HUES48 (cell line): ENCODE measurements at regions not wholly inside any gene's neighbourhood (a gene's known extent, or its start where the extent isn't known, plus 50 kb on each side); places are given as distances from the start of the nearest gene placed in this dataset.

Source experiments
- H3K27ac ChIP-seq: one replicate; pipeline ENCODE4 v1.7.0; 2013; ENCODE audit warnings: low read depth, low read length, inconsistent platforms
- H3K27me3 ChIP-seq: 2 replicates; pipeline ENCODE4 v1.6.1; 2013; ENCODE audit warnings: mild to moderate bottlenecking, low read length; ENCODE audit not compliant: control insufficient read depth, insufficient read depth
- H3K36me3 ChIP-seq: 2 replicates; pipeline ENCODE4 v1.6.1; 2013; ENCODE audit warnings: low read length; ENCODE audit not compliant: control insufficient read depth, insufficient read depth
- H3K4me1 ChIP-seq: 2 replicates; pipeline ENCODE4 v1.6.1; 2013; ENCODE audit warnings: mild to moderate bottlenecking, low read length; ENCODE audit not compliant: control insufficient read depth, insufficient read depth
- H3K4me3 ChIP-seq: 2 replicates; pipeline ENCODE4 v1.5.1; 2013; ENCODE audit warnings: mild to moderate bottlenecking, low read depth, low read length
- H3K9ac ChIP-seq: 2 replicates; pipeline ENCODE4 v1.6.1; 2013; ENCODE audit warnings: mild to moderate bottlenecking, low read depth, low read length, moderate library complexity
- H3K9me3 ChIP-seq: 2 replicates; pipeline ENCODE4 v1.6.1; 2013; ENCODE audit warnings: low read length; ENCODE audit not compliant: control insufficient read depth, insufficient read depth

- H3K9me3 ChIP-seq: no peaks in the 10 kb centered on the region
- H3K9ac ChIP-seq: no peak overlapping the region
- H3K4me1 ChIP-seq: no peaks in the 10 kb centered on the region
- no peak overlapping the region for H3K27ac ChIP-seq
- no peaks in the 10 kb centered on the region for H3K36me3 ChIP-seq
- no peak overlapping the region for H3K4me3 ChIP-seq
- H3K27me3 ChIP-seq: no peaks in the 10 kb centered on the region
These were observed 555.4 kb downstream of the SLITRK6 start for GRCh38 chr13:85243831-85244230.

DNA sequence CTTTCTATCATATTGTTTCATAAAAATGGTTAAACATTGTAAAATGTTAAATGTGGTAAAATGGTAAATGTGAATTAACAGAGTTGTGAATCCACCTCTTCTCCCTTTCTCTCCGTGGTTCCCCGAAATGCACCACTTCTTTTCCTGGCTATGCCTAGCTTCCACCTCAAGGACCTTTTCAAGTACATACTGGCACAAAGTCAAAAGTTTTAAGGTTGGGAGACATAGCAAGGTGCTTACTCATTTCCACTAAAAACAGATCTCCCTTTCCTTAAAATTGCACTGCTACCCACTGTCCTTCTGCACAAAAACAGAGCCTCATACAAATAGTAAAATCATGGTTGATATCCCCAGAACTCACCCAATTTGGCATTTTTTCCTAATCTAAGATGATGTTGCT lies 558.2 kb downstream of the SLITRK6 start:
- H3K36me3 ChIP-seq: no peaks in the 10 kb centered on the region

DNA sequence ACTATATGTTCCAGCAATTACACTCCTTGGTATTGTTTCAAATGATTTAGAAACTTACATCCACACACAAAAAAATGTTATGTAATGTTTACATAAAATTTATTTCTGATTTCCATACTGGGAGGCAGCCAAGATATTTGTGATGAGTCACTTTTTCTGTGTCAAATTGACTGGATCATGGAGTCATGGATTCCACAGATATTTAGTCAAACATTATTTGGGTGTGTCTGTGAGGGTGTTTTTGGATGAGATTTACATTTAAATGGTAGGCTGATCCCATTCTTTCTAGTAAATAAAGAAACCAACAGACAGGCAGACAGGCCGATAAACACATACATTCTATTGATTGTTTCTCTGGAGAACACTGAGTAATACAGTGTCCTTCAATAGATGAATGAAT lies 562.8 kb downstream of the SLITRK6 start:
- H3K9ac ChIP-seq: no peak overlapping the region
- peaks cover 3% of the 10 kb centered on the region; the same call in 1 of the 2 replicates for H3K4me1 ChIP-seq
- no peaks in the 10 kb centered on the region for H3K27me3 ChIP-seq
- H3K9me3 ChIP-seq: no peaks in the 10 kb centered on the region
- H3K4me3 ChIP-seq: no peak overlapping the region
- no peak overlapping the region for H3K27ac ChIP-seq
- H3K36me3 ChIP-seq: no peaks in the 10 kb centered on the region

More for the DNA sequence above, 558.2 kb downstream of the SLITRK6 start:
- no peak overlapping the region for H3K27ac ChIP-seq
- no peaks in the 10 kb centered on the region for H3K27me3 ChIP-seq
- H3K4me3 ChIP-seq: no peak overlapping the region
- H3K9me3 ChIP-seq: no peaks in the 10 kb centered on the region
- H3K4me1 ChIP-seq: peaks cover 3% of the 10 kb centered on the region; the same call in 1 of the 2 replicates
- no peak overlapping the region for H3K9ac ChIP-seq

DNA sequence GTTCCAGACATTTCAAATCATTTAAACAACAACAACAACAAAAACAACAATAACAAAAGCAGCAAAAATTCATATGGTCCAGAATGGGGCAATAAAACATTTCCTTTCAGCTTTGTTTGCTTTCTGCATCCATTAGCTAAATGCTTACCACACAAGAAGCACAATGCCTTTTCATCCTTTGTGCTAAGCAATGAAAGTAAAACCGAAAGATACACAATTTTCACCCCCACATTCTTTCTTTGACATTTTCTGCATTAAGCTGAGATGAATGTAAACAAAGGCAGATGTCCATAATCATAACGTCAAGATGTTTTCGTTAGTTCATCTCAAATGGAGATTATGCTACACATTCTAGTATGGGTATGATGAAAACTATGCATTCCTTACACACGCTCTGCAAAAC lies 568.5 kb downstream of the SLITRK6 start:
- no peak overlapping the region for H3K27ac ChIP-seq
- no peaks in the 10 kb centered on the region for H3K9me3 ChIP-seq
- H3K4me1 ChIP-seq: peaks cover 5% of the 10 kb centered on the region; the same call in 1 of the 2 replicates
- no peaks in the 10 kb centered on the region for H3K27me3 ChIP-seq
- no peak overlapping the region for H3K4me3 ChIP-seq
- H3K36me3 ChIP-seq: no peaks in the 10 kb centered on the region
- H3K9ac ChIP-seq: no peak overlapping the region

DNA sequence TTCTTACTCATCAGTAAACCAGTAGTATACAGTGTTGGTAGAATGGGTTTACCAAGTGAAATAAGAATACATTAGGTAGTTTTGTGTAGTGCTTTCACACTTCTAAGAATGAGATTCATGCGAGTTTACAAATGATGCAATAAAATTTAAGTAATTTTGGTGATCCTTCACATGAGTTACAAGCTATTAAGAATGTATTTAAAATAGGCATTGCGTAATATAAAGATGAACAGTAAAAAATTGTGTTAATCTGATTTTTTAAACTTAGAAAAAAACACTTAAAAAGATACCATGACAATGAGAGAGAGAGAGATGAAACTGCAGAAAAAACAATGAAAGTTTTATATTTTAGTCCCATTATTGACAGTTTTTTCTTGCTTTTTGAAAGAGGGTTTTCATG lies 570.5 kb downstream of the SLITRK6 start:
- Histone ChIP-seq H3K27ac (no peak overlapping the region), H3K4me1 (peaks cover 5% of the 10 kb centered on the region; the same call in 1 of the 2 replicates), H3K9ac (no peak overlapping the region), H3K27me3 (no peaks in the 10 kb centered on the region), H3K36me3 (no peaks in the 10 kb centered on the region), H3K4me3 (no peak overlapping the region), H3K9me3 (no peaks in the 10 kb centered on the region)

DNA sequence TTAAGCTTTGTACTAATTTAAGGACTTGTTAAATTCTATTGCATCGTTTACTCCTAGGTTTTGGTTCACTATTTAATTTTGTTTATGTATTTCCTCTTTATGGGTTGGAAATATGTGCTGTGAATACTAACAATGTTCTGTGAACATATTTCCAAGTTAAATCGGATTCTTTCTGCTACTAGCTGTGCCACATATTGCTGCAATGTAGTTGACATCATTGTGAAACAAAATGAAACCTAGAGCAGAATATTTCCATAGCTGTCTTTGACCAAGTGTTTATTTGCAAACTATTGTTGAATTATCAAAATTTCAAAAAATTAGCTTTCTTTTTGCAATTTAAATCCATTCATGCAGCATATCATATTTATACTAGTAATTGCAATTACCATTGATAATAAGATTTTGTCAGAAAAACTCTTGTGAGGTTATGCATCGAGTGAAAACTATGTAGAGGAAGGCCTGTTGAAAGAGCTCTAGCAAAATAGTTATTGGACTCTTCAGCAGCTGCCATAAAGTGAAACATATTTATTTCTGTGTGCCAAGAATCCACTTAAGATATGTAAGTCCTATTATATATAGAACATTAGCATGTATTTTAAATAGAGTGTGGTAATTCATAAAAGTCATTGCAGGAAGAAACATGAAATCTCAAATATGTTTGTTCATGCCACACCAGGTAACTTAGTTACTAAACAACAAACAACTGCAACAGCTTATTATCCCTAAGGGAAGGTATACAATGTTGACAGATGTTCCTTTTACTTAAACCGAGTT lies 575.1 kb downstream of the SLITRK6 start:
- no peaks in the 10 kb centered on the region for H3K9me3 ChIP-seq
- H3K9ac ChIP-seq: no peak overlapping the region
- no peak overlapping the region for H3K4me3 ChIP-seq
- H3K4me1 ChIP-seq: no peaks in the 10 kb centered on the region
- H3K36me3 ChIP-seq: no peaks in the 10 kb centered on the region
- H3K27me3 ChIP-seq: no peaks in the 10 kb centered on the region
- H3K27ac ChIP-seq: no peak overlapping the region

GRCh38 chr13:85216576-85216975 lies 582.6 kb downstream of the SLITRK6 start:
- Histone ChIP-seq H3K4me1 (no peaks in the 10 kb centered on the region), H3K36me3 (no peaks in the 10 kb centered on the region), H3K27ac (no peak overlapping the region), H3K9ac (no peak overlapping the region), H3K27me3 (no peaks in the 10 kb centered on the region), H3K4me3 (no peak overlapping the region), H3K9me3 (no peaks in the 10 kb centered on the region)

DNA sequence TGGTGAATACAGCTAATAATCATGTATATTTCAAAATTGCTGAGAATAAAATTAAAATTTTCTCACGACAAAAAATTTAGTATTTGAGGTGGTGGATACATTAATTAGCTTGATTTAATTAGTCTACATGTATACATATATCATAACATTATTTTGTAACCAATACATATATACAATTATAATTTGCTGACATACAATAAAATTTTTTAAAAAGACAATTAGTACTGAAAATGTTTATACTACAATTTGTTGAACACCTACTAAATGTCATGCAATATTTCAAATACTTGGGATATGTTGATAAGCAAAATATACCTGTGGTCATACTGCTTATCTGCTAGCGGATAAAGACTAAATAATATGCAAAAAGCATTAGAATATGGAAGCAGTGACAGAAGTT lies 586.5 kb downstream of the SLITRK6 start:
- Histone ChIP-seq H3K27me3 (no peaks in the 10 kb centered on the region), H3K9me3 (no peaks in the 10 kb centered on the region), H3K36me3 (no peaks in the 10 kb centered on the region), H3K9ac (no peak overlapping the region), H3K4me1 (no peaks in the 10 kb centered on the region), H3K27ac (no peak overlapping the region), H3K4me3 (no peak overlapping the region)

DNA sequence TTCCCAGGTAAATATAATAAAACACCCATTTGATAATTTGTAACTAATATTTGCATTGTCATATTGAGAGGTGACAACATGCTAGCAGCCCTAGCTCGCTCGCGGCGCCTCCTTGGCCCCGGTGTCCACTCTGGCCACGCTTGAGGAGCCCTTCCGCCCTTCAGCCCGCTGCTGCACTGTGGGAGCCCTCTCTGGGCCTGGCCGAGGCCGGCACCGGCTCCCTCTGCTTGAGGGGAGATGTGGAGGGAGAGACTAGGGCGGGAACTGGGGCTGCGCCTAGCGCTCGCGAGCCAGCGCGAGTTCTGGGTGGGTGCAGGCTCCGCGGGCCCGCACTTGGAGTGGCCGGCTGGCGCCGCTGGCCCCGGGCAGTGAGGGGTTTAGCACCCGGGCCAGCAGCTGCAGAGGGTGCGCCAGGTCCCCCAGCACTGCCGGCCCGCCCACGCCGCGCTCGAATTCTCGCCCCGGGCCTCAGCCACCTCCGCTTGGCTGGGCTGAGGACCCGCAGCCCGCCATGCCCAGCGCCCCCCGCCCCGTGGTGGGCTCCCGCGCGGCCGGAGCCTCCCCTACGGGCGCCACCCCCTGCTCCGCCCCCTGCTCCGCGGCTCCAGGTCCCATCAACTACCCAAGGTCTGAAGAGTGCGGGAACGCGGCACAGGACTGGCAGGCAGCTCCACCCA lies 594.4 kb downstream of the SLITRK6 start:
- Histone ChIP-seq H3K27me3 (no peaks in the 10 kb centered on the region), H3K4me3 (no peak overlapping the region), H3K36me3 (no peaks in the 10 kb centered on the region), H3K4me1 (no peaks in the 10 kb centered on the region), H3K27ac (no peak overlapping the region), H3K9ac (no peak overlapping the region), H3K9me3 (no peaks in the 10 kb centered on the region; the same call in 1 of the 2 replicates)

DNA sequence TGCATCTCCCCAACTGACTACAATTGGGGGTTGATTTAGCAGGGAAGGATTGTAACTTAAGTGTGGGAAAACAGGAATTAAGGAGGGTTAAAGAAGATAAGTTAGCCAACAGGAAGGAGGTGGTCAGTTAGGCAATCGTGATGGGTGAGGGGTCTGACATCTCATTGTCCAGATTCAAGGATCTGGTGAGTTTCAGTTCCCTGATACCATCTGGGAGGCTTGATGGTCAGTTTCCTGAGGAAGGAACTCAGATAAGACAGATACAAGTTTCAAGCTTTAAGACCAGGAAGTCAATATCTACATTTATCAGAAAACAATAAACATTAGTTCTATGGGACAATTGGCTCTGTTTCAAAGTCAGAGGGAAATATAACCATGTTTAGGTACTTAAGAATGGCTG lies 601.8 kb downstream of the SLITRK6 start:
- Histone ChIP-seq H3K9ac (no peak overlapping the region), H3K4me3 (no peak overlapping the region), H3K27ac (no peak overlapping the region), H3K36me3 (no peaks in the 10 kb centered on the region), H3K4me1 (no peaks in the 10 kb centered on the region), H3K27me3 (no peaks in the 10 kb centered on the region), H3K9me3 (no peaks in the 10 kb centered on the region)

- Histone ChIP-seq H3K4me1 (no peaks in the 10 kb centered on the region), H3K36me3 (no peaks in the 10 kb centered on the region), H3K9ac (no peak overlapping the region), H3K27me3 (no peaks in the 10 kb centered on the region), H3K4me3 (no peak overlapping the region), H3K9me3 (no peaks in the 10 kb centered on the region), H3K27ac (no peak overlapping the region)
These were observed 604.7 kb downstream of the SLITRK6 start for GRCh38 chr13:85194482-85194881.
